SK-N-MC (cell line): ENCODE measurements at regions not wholly inside any gene's neighbourhood (a gene's known extent, or its start where the extent isn't known, plus 50 kb on each side); places are given as distances from the start of the nearest gene placed in this dataset.

Experiments used
- EZH2 ChIP-seq: fragments of 200-600 bp; sonication (generic); IDR thresholded peaks from one replicate; pipeline ENCODE4 v1.6.1; 2017; ENCODE audit warnings: antibody characterized with exemption
- FOXP2 ChIP-seq: optimal IDR thresholded peaks from 2 replicates; pipeline ENCODE3; 2011; ENCODE audit warnings: mild to moderate bottlenecking, moderate library complexity; ENCODE audit not compliant: insufficient read depth; ENCODE audit errors: extremely low read length, control extremely low read depth
- POLR2AphosphoS5 ChIP-seq: IDR thresholded peaks from 2 replicates; pipeline ENCODE4 v1.6.1; 2012; ENCODE audit warnings: mild to moderate bottlenecking, low read depth, low read length, borderline replicate concordance

DNA sequence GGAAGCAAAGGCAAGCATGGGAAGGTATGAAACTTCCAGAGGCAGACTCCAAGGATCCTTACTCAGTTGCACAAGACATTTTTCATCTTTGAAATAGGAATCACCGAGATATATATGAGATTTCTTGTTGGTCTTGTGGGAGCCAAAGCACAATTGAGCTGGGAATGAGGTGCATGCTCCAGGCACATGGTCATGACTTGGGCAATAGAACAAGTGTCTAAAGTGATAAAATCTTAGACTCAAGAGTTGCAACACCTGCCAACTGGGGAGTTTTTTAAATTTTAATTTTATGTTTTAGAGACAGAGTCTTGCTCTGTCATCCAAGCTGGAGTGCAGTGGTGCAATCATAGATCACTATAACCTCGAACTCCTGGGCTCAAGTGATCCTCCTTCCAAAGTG, 169.5 kb upstream of the ADCY1 start:
- TF ChIP-seq POLR2AphosphoS5 (no peak), FOXP2 (no peak), EZH2 (no peak)
